K562 (cell line): ENCODE measurements at regions not wholly inside any gene's neighbourhood (a gene's known extent, or its start where the extent isn't known, plus 50 kb on each side); places are given as distances from the start of the nearest gene placed in this dataset.

Experiments
- ATAC-seq: fragments of 200-7000 bp; cut with Tn5 transposase; 3 replicates; pipeline ENCODE4 v1.9.1; 2020; ENCODE audit warnings: moderate library complexity
- BruUV-seq: library from RNA; stranded (reverse); fragments of 400-500 nt; replicated peaks from 2 replicates; lab custom pipeline; 2021; lab: Mats Ljungman, UMichigan
- CTCF ChIA-PET: fragments of 300-600 bp; formaldehyde crosslinking; extraction: SDS; loops from one replicate; lab custom pipeline; 2021; ENCODE audit warnings: low intra/inter-chr PET ratio; lab: Yijun Ruan, JAX
- POLR2A ChIA-PET: fragments of 300-600, 350-650 bp; sonication (Branson Sonifier 250); formaldehyde crosslinking; extraction: SDS; loops from one replicate; lab custom pipeline; 2021; ENCODE audit warnings: antibody characterized with exemption, inconsistent platforms; lab: Yijun Ruan, JAX
- DNase-seq, 4 experiments: peaks; one replicate each; pipeline versions ENCODE4 v3.0.0 to v3.0.0-alpha.2; 2011 to 2018; ENCODE audit warnings: low spot score in 3 of 4, mixed read lengths in 3 of 4; ENCODE audit errors: extremely low read depth in 1 of 4
- FAIRE-seq: peaks from 2 replicates; lab custom pipeline; 2011; peaks lifted over from hg19 to GRCh38; lab: Jason Lieb, UNC
- H2AFZ ChIP-seq: 2 replicates; pipeline ENCODE4 v1.6.0; 2011; ENCODE audit warnings: low read depth, low read length, control low read depth, inconsistent platforms
- H3K27ac ChIP-seq: fragments of 200-600 bp; 3 replicates; pipeline ENCODE4 v1.8.0; 2011; ENCODE audit warnings: low read depth, mild to moderate bottlenecking, control low read depth, inconsistent platforms, low read length, moderate library complexity, mixed read lengths; ENCODE audit errors: extremely low read depth
- H3K27me3 ChIP-seq, 2 experiments: fragments of 300-600 bp in 1 of 2; 2 replicates in 1 of 2; 3 replicates in 1 of 2; pipeline versions ENCODE4 v1.6.0 to v1.8.0; 2011; ENCODE audit warnings: inconsistent platforms in 2 of 2, low read length in 2 of 2, mild to moderate bottlenecking in 1 of 2, mixed read lengths in 1 of 2, moderate library complexity in 1 of 2; ENCODE audit not compliant: control insufficient read depth in 2 of 2, insufficient read depth in 2 of 2
- H3K36me3 ChIP-seq: fragments of 300-600 bp; 3 replicates; pipeline ENCODE4 v1.8.0; 2011; ENCODE audit warnings: mild to moderate bottlenecking, low read length, inconsistent platforms; ENCODE audit not compliant: control insufficient read depth, insufficient read depth
- H3K4me1 ChIP-seq, 2 experiments: fragments of 200-600 bp in 1 of 2; replicated peaks in 1 of 2; 2 replicates in 1 of 2; 3 replicates in 1 of 2; pipeline versions ENCODE4 v1.5.1 to v1.8.0; 2011; ENCODE audit warnings: inconsistent platforms in 2 of 2, low read length in 2 of 2, mild to moderate bottlenecking in 1 of 2, mixed read lengths in 1 of 2, moderate library complexity in 1 of 2; ENCODE audit not compliant: control insufficient read depth in 2 of 2, insufficient read depth in 2 of 2
- H3K4me2 ChIP-seq: 2 replicates; pipeline ENCODE4 v1.6.1; 2011; ENCODE audit warnings: low read length, control low read depth, inconsistent platforms, mixed read lengths; ENCODE audit not compliant: insufficient read depth
- H3K4me3 ChIP-seq: fragments of 200-600 bp; sonication (generic), shearing (Covaris generic); 2 replicates; pipeline ENCODE4 v1.5.1; 2016; ENCODE audit warnings: control low read depth, inconsistent platforms
- H3K79me2 ChIP-seq: fragments of 200-600 bp; 3 replicates; pipeline ENCODE4 v1.8.0; 2011; ENCODE audit warnings: low read length, inconsistent platforms; ENCODE audit not compliant: control insufficient read depth, insufficient read depth
- H3K9ac ChIP-seq, 2 experiments: 2 replicates each; pipeline versions ENCODE4 v1.6.0 to v1.6.1; 2011; ENCODE audit warnings: low read depth in 2 of 2, low read length in 2 of 2, control low read depth in 1 of 2, inconsistent platforms in 1 of 2, mild to moderate bottlenecking in 1 of 2, mixed read lengths in 1 of 2; ENCODE audit not compliant: insufficient read depth in 1 of 2
- H3K9me1 ChIP-seq: one replicate; pipeline ENCODE4 v1.6.0; 2011; ENCODE audit warnings: inconsistent platforms, mild to moderate bottlenecking, low read length, moderate library complexity; ENCODE audit not compliant: control insufficient read depth, insufficient read depth
- H3K9me3 ChIP-seq: replicated peaks from 2 replicates; pipeline ENCODE4 v1.5.1; 2011; ENCODE audit warnings: low read depth, low read length, inconsistent platforms; ENCODE audit not compliant: control insufficient read depth, insufficient read depth
- H4K20me1 ChIP-seq: replicated peaks from 2 replicates; pipeline ENCODE4 v1.6.1; 2011; ENCODE audit warnings: low read length, inconsistent platforms, mixed read lengths; ENCODE audit not compliant: control insufficient read depth, insufficient read depth
- ARHGAP35 ChIP-seq: fragments of 450-650 bp; IDR thresholded peaks from 2 replicates; pipeline ENCODE4 v1.6.1; 2018; ENCODE audit not compliant: partially characterized antibody
- BMI1 ChIP-seq: fragments of 150-350 bp; IDR thresholded peaks from 2 replicates; pipeline ENCODE4 v1.6.1; 2014; ENCODE audit warnings: low read length
- DNMT1 ChIP-seq: fragments of 450-650 bp; IDR thresholded peaks from 2 replicates; pipeline ENCODE4 v1.6.1; 2016; ENCODE audit warnings: antibody characterized with exemption, mild to moderate bottlenecking
- HOXB6 ChIP-seq: fragments of 250-450 bp; sonication (Bioruptor Pico); IDR thresholded peaks from 2 replicates; pipeline ENCODE4 v1.5.1; 2022; ENCODE audit warnings: mild to moderate bottlenecking, borderline replicate concordance
- KAT7 ChIP-seq: sonication (generic); formaldehyde crosslinking; IDR thresholded peaks from 2 replicates; pipeline ENCODE4 v1.8.0; 2022; ENCODE audit warnings: missing genetic modification reagents, mild to moderate bottlenecking, borderline replicate concordance
- LEF1 ChIP-seq: fragments of 450-650 bp; IDR thresholded peaks from 2 replicates; pipeline ENCODE4 v1.6.1; 2016; ENCODE audit warnings: mild to moderate bottlenecking
- MCM3 ChIP-seq: fragments of 450-650 bp; IDR thresholded peaks from 2 replicates; pipeline ENCODE4 v1.6.1; 2016
- MECOM ChIP-seq: fragments of 250-450 bp; sonication (Bioruptor Pico); IDR thresholded peaks from 2 replicates; pipeline ENCODE4 v1.8.0; 2022; ENCODE audit warnings: inconsistent platforms
- MIER1 ChIP-seq: fragments of 450-650 bp; IDR thresholded peaks from 2 replicates; pipeline ENCODE4 v1.6.1; 2016; ENCODE audit warnings: antibody characterized with exemption, mild to moderate bottlenecking, low read depth
- NELFE ChIP-seq: IDR thresholded peaks from 2 replicates; pipeline ENCODE4 v1.6.1; 2011; ENCODE audit warnings: mild to moderate bottlenecking; ENCODE audit not compliant: insufficient read depth, insufficient read length
- PML ChIP-seq: IDR thresholded peaks from 2 replicates; pipeline ENCODE4 v1.6.1; 2012; ENCODE audit warnings: low read length, inconsistent platforms
- RB1 ChIP-seq: fragments of 450-650 bp; IDR thresholded peaks from 2 replicates; pipeline ENCODE4 v1.6.1; 2017; ENCODE audit warnings: low read depth, mild to moderate bottlenecking
- TAF1 ChIP-seq: IDR thresholded peaks from 2 replicates; pipeline ENCODE4 v1.6.1; 2011; ENCODE audit warnings: mild to moderate bottlenecking, low read length, moderate library complexity; ENCODE audit not compliant: insufficient read depth, control insufficient read depth, severe bottlenecking; ENCODE audit errors: extremely low read depth
- U2AF1 ChIP-seq: fragments of 200-400 bp; formaldehyde crosslinking; optimal IDR thresholded peaks from 2 replicates; pipeline ENCODE3; 2017; ENCODE audit warnings: mild to moderate bottlenecking, low read depth, low read length, moderate library complexity
- WGBS: fragments of 100-300 bp; shearing (Covaris generic); methylation state at CpG from one replicate; pipeline ENCODE4 v1.1.6; 2016; ENCODE audit warnings: low coverage, mixed read lengths; ENCODE audit not compliant: insufficient coverage; ENCODE audit errors: missing lambda C conversion rate; 5-methylcytosine and 5-hydroxymethylcytosine counted together
- in situ Hi-C: fragments of 300-500 bp; cut with MboI; formaldehyde crosslinking; loops from 4 replicates; pipeline ENCODE4 v1.15.0; 2018; ENCODE audit warnings: inconsistent platforms, mixed read lengths
- intact Hi-C: fragments of 100-400 bp; cut with micrococcal nuclease; formaldehyde crosslinking; loops from 2 replicates; pipeline ENCODE4 v1.14.2; 2022
- TF ChIP-seq, protein P1 (sequence below): sonication (generic); formaldehyde crosslinking; IDR thresholded peaks from 2 replicates; pipeline ENCODE4 v1.8.0; 2022; ENCODE audit warnings: missing genetic modification reagents, mild to moderate bottlenecking, borderline replicate concordance
- TF ChIP-seq, protein P2 (sequence below): fragments of 200-800 bp; sonication (Bioruptor generic); IDR thresholded peaks from 2 replicates; pipeline ENCODE4 v1.6.1; 2017; ENCODE audit warnings: missing genetic modification characterization, missing compliant biosample characterization
- TF ChIP-seq, protein P3 (sequence below): IDR thresholded peaks from 2 replicates; pipeline ENCODE4 v1.6.1; 2016; ENCODE audit warnings: missing genetic modification characterization, missing compliant biosample characterization

GRCh38 chr7:81427461-81427860 lies 342.4 kb downstream of the HGF start (continued):
- TF ChIP-seq LEF1 (no peak), ARHGAP35 (no peak), PML (no peak), HOXB6 (CRISPR knock-in tag) (no peak), DNMT1 (no peak), NELFE (no peak), BMI1 (no peak), RB1 (no peak)
- TF ChIP-seq, protein P1, sequence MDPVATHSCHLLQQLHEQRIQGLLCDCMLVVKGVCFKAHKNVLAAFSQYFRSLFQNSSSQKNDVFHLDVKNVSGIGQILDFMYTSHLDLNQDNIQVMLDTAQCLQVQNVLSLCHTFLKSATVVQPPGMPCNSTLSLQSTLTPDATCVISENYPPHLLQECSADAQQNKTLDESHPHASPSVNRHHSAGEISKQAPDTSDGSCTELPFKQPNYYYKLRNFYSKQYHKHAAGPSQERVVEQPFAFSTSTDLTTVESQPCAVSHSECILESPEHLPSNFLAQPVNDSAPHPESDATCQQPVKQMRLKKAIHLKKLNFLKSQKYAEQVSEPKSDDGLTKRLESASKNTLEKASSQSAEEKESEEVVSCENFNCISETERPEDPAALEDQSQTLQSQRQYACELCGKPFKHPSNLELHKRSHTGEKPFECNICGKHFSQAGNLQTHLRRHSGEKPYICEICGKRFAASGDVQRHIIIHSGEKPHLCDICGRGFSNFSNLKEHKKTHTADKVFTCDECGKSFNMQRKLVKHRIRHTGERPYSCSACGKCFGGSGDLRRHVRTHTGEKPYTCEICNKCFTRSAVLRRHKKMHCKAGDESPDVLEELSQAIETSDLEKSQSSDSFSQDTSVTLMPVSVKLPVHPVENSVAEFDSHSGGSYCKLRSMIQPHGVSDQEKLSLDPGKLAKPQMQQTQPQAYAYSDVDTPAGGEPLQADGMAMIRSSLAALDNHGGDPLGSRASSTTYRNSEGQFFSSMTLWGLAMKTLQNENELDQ (CRISPR knock-in tag): no peak
- TF ChIP-seq, all 486 proteins: peak for 0

DNA sequence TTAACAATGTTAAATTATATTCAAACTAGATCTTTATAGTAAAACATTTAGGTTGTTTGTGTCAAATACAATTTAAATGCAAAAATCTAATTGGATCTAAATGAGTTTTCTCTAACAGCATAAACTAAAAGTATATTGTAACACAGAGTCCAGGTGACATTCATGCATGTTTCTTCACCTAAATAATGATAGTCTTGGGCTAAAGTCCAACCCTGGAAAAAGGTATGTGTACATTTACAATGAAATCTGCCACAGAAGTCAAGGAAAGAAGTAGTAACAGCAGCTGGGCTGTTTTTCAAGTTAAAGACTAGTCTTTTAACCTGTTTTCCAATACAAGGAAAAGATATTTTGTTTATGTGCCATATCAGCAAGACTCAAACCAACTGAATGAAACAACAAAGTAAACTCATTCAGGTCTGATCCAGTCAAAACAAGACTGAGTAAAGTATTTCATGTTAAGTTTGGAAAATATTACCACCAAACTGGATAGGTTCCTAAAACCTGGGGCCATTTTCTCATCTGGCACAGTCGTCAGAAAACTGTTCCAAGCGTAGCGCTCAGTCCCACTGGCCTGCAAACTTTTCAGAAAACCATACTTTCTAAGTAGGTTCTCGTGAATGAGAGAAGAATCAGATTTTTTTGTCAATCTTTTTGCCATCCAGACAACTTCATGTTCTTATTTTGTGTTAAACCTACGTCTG lies 349.2 kb downstream of the HGF start:
- FAIRE-seq: no peak
- WGBS: 11% methylated on average over 5 of the region's 5 CpGs
- BruUV-seq: no TSS peak
- Histone ChIP-seq H3K27ac (no peak overlapping the region), H3K4me3 (no peak overlapping the region), H3K9me3 (no peaks in the 10 kb centered on the region; the same call in 1 of the 2 replicates), H2AFZ (no peak overlapping the region), H3K27me3 (no peaks in the 10 kb centered on the region), H3K4me1 (no peaks in the 10 kb centered on the region), H3K4me2 (no peak overlapping the region), H3K9ac (no peak overlapping the region), H3K9me1 (no peaks in the 10 kb centered on the region), H3K36me3 (no peaks in the 10 kb centered on the region), H3K79me2 (no peaks in the 10 kb centered on the region), H4K20me1 (no peaks in the 10 kb centered on the region)
- in situ Hi-C loops (no loop called here), intact Hi-C loops (no loop called here)
- no peak for ATAC-seq
- no peak for DNase-seq
- ChIA-PET POLR2A (no interaction called here), CTCF (no interaction called here)
- no peak for TF ChIP-seq TAF1
- no peak for TF ChIP-seq NELFE
- no peak for TF ChIP-seq U2AF1
- TF ChIP-seq MECOM: no peak
- TF ChIP-seq MCM3: no peak
- TF ChIP-seq, protein P2, sequence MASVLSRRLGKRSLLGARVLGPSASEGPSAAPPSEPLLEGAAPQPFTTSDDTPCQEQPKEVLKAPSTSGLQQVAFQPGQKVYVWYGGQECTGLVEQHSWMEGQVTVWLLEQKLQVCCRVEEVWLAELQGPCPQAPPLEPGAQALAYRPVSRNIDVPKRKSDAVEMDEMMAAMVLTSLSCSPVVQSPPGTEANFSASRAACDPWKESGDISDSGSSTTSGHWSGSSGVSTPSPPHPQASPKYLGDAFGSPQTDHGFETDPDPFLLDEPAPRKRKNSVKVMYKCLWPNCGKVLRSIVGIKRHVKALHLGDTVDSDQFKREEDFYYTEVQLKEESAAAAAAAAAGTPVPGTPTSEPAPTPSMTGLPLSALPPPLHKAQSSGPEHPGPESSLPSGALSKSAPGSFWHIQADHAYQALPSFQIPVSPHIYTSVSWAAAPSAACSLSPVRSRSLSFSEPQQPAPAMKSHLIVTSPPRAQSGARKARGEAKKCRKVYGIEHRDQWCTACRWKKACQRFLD (CRISPR knock-in tag): no peak
- TF ChIP-seq MIER1: no peak
- TF ChIP-seq, protein P3, sequence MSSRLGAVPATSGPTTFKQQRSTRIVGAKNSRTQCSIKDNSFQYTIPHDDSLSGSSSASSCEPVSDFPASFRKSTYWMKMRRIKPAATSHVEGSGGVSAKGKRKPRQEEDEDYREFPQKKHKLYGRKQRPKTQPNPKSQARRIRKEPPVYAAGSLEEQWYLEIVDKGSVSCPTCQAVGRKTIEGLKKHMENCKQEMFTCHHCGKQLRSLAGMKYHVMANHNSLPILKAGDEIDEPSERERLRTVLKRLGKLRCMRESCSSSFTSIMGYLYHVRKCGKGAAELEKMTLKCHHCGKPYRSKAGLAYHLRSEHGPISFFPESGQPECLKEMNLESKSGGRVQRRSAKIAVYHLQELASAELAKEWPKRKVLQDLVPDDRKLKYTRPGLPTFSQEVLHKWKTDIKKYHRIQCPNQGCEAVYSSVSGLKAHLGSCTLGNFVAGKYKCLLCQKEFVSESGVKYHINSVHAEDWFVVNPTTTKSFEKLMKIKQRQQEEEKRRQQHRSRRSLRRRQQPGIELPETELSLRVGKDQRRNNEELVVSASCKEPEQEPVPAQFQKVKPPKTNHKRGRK (tag): no peak
- TF ChIP-seq KAT7 (CRISPR knock-in tag): no peak
